Calu3 (cell line): ENCODE measurements at regions not wholly inside any gene's neighbourhood (a gene's known extent, or its start where the extent isn't known, plus 50 kb on each side); places are given as distances from the start of the nearest gene placed in this dataset.
A peak's percentile ranks its signal among the peaks of the same experiment; 100 is the strongest.

Experiments used
- BruUV-seq: library from RNA; stranded (reverse); fragments of 400-500 nt; replicated peaks from 2 replicates; lab custom pipeline; 2021; lab: Mats Ljungman, UMichigan
- CTCF ChIA-PET: fragments of 300-600 bp; sonication (Branson Sonifier 250); formaldehyde crosslinking; loops from one replicate; lab custom pipeline; 2022; ENCODE audit warnings: antibody characterized with exemption; lab: Charles Lee
- DNase-seq: peaks from one replicate; pipeline ENCODE4 v3.0.0; 2022
- H3K27ac Mint-ChIP-seq: one replicate; pipeline ENCODE4 v1.8.0; 2022; ENCODE audit warnings: mixed read lengths; ENCODE audit not compliant: unreplicated experiment
- H3K27me3 Mint-ChIP-seq: one replicate; pipeline ENCODE4 v1.8.0; 2022; ENCODE audit warnings: mixed read lengths; ENCODE audit not compliant: unreplicated experiment
- H3K36me3 Mint-ChIP-seq: one replicate; pipeline ENCODE4 v1.8.0; 2022; ENCODE audit warnings: mild to moderate bottlenecking, moderate library complexity, mixed read lengths; ENCODE audit not compliant: insufficient read depth, unreplicated experiment
- H3K4me1 Mint-ChIP-seq: one replicate; pipeline ENCODE4 v1.8.0; 2022; ENCODE audit warnings: mild to moderate bottlenecking, low read depth, mixed read lengths; ENCODE audit not compliant: unreplicated experiment
- H3K4me3 Mint-ChIP-seq: one replicate; pipeline ENCODE4 v1.8.0; 2022; ENCODE audit warnings: mild to moderate bottlenecking, low read depth, moderate library complexity, mixed read lengths; ENCODE audit not compliant: unreplicated experiment
- H3K9me3 Mint-ChIP-seq: one replicate; pipeline ENCODE4 v1.8.0; 2022; ENCODE audit warnings: low read depth, mixed read lengths; ENCODE audit not compliant: unreplicated experiment
- intact Hi-C: fragments of 100-400 bp; cut with micrococcal nuclease; formaldehyde crosslinking; loops from one replicate; pipeline ENCODE4 v1.10.0; 2022; ENCODE audit not compliant: unreplicated experiment
- TF ChIP-seq, protein P1 (sequence below): fragments of 200-600 bp; IDR thresholded peaks from one replicate; pipeline ENCODE4 v1.8.0; 2022; ENCODE audit warnings: antibody characterized with exemption; ENCODE audit not compliant: unreplicated experiment

DNA sequence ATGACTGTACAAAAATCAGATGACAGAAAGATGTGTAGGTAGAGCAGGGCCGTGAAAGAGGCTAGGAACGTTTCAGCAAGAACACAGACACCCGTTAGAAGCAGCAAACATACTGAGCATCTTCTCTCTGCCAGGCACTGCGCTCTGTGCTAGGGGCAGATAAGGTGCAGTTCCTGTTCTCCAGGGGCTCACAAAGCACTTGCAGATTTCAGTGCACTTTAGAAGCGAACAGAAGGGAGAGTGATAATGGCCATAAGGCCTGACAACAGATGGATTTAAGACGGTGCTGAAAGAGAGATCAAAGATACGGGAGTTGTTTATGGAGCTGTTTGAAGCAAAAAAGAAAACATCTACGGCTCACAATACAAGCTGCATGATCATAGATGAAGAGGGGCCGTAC lies 200.3 kb upstream of the FOXD3 start:
- TF ChIP-seq, protein P1, sequence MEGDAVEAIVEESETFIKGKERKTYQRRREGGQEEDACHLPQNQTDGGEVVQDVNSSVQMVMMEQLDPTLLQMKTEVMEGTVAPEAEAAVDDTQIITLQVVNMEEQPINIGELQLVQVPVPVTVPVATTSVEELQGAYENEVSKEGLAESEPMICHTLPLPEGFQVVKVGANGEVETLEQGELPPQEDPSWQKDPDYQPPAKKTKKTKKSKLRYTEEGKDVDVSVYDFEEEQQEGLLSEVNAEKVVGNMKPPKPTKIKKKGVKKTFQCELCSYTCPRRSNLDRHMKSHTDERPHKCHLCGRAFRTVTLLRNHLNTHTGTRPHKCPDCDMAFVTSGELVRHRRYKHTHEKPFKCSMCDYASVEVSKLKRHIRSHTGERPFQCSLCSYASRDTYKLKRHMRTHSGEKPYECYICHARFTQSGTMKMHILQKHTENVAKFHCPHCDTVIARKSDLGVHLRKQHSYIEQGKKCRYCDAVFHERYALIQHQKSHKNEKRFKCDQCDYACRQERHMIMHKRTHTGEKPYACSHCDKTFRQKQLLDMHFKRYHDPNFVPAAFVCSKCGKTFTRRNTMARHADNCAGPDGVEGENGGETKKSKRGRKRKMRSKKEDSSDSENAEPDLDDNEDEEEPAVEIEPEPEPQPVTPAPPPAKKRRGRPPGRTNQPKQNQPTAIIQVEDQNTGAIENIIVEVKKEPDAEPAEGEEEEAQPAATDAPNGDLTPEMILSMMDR = no peak
- H3K36me3 Mint-ChIP-seq = no peaks in the 10 kb centered on the region
- BruUV-seq = no TSS peak

DNA sequence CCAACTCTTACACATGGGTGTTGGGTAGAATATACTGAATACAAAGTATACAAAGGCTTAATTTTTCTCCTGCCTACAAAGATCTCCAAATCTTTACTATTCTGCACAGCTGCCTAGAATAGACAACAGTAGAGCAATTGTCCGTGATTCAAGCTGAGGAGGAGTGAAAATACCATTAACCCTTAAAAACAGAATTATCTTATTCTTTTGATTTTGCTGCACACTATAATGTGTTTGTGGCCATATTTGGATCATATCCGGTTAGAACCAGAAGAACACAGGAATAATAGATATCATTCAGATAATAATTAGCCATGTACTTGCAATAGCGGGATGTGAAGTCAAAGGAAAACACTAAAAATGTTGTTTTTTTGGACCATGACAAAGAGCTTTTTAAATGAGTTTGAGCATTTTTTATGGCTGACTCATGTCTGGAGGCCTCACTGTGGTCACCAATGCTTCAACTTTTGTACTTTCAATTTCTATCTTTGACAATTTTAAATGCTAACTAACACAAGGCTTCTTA lies 197.6 kb upstream of the FOXD3 start:
- no TSS peak for BruUV-seq
- CTCF ChIA-PET = interaction anchor here (0.7 kb wide), 1 partner anchor 13 kb away, joined by 3 read pairs; no protein-coding TSS in a partner anchor
- no peaks in the 10 kb centered on the region for H3K27me3 Mint-ChIP-seq
- H3K4me3 Mint-ChIP-seq = no peak overlapping the region
- no peaks in the 10 kb centered on the region for H3K9me3 Mint-ChIP-seq
- H3K36me3 Mint-ChIP-seq = no peaks in the 10 kb centered on the region
- TF ChIP-seq, protein P1 = no peak
- DNase-seq = no peak
- H3K27ac Mint-ChIP-seq = peak overlapping the region; percentile 40
- intact Hi-C loops = no loop called here
- no peaks in the 10 kb centered on the region for H3K4me1 Mint-ChIP-seq

More for the DNA sequence above, 200.3 kb upstream of the FOXD3 start:
- H3K27me3 Mint-ChIP-seq = no peaks in the 10 kb centered on the region
- H3K27ac Mint-ChIP-seq = no peak overlapping the region
- H3K4me1 Mint-ChIP-seq = no peaks in the 10 kb centered on the region
- CTCF ChIA-PET = no interaction called here
- H3K4me3 Mint-ChIP-seq = no peak overlapping the region
- DNase-seq = no peak
- no peaks in the 10 kb centered on the region for H3K9me3 Mint-ChIP-seq
- intact Hi-C loops = no loop called here

GRCh38 chr1:63126104-63126503 lies 196.3 kb upstream of the FOXD3 start:
- H3K27ac Mint-ChIP-seq = no peak overlapping the region
- CTCF ChIA-PET = interaction anchor here (0.6 kb wide), 1 partner anchor 197 kb away, joined by 4 read pairs; the partner anchor contains the start of gene FOXD3
- BruUV-seq = no TSS peak
- TF ChIP-seq, protein P1 = no peak
- no peaks in the 10 kb centered on the region for H3K36me3 Mint-ChIP-seq
- no peak for DNase-seq
- H3K27me3 Mint-ChIP-seq = no peaks in the 10 kb centered on the region
- no peaks in the 10 kb centered on the region for H3K9me3 Mint-ChIP-seq
- no peaks in the 10 kb centered on the region for H3K4me1 Mint-ChIP-seq
- no peak overlapping the region for H3K4me3 Mint-ChIP-seq
- intact Hi-C loops = no loop called here

- no peaks in the 10 kb centered on the region for H3K27me3 Mint-ChIP-seq
- TF ChIP-seq, protein P1 = no peak
- no TSS peak for BruUV-seq
- H3K36me3 Mint-ChIP-seq = no peaks in the 10 kb centered on the region
- DNase-seq = no peak
- CTCF ChIA-PET = no interaction called here
- H3K4me3 Mint-ChIP-seq = no peak overlapping the region
- no peaks in the 10 kb centered on the region for H3K9me3 Mint-ChIP-seq
- intact Hi-C loops = no loop called here
- H3K27ac Mint-ChIP-seq = no peak overlapping the region
- no peaks in the 10 kb centered on the region for H3K4me1 Mint-ChIP-seq
Observed at GRCh38 chr1:63127376-63127775, 195.0 kb upstream of the FOXD3 start.
